Left colon (tissue), 2 donors: ENCODE measurements at regions not wholly inside any gene's neighbourhood (a gene's known extent, or its start where the extent isn't known, plus 50 kb on each side); places are given as distances from the start of the nearest gene placed in this dataset.

ENCODE experiments used
- ATAC-seq: fragments of 200-7000 bp; cut with Tn5 transposase; one replicate; pipeline ENCODE4 v1.9.1; 2020; ENCODE audit warnings: mild to moderate bottlenecking, moderate library complexity
- DNase-seq, 2 donors: peaks; one replicate each; pipeline ENCODE4 v3.0.0-alpha.2; 2020
- intact Hi-C, 2 donors: fragments of 100-400 bp; cut with DNase I in 1 of 2; cut with micrococcal nuclease in 1 of 2; formaldehyde crosslinking; loops; one replicate each; pipeline versions ENCODE4 v1.11.2 to v1.14.0; 2022; cut with DNase I, micrococcal nuclease
- donor health status: DM: no; HTN: no; CAD: no.
- donor health status: DM: yes; HTN: yes; CAD: no.

- no peak for DNase-seq
- intact Hi-C loops, result no loop called here
- ATAC-seq, result no peak
Measured at GRCh38 chr4:108567831-108568230, 52.5 kb upstream of the RPL34 start.

- intact Hi-C loops, result no loop called here
- ATAC-seq (no peak), DNase-seq (no peak)
Measured at GRCh38 chr4:108561116-108561515, 59.3 kb upstream of the RPL34 start.

GRCh38 chr4:108560616-108561015, 59.8 kb upstream of the RPL34 start:
- intact Hi-C loops, result no loop called here
- DNase-seq, result no peak
- no peak for ATAC-seq

GRCh38 chr4:108559911-108560310, 60.5 kb upstream of the RPL34 start:
- intact Hi-C loops, result no loop called here
- ATAC-seq (no peak), DNase-seq (no peak)

- DNase-seq (no peak), ATAC-seq (no peak)
- intact Hi-C loops, result no loop called here
Measured at GRCh38 chr4:108559068-108559793, 61.1 kb upstream of the RPL34 start.

- intact Hi-C loops, result no loop called here
- no peak for ATAC-seq
Measured at GRCh38 chr4:108556588-108557200, 63.7 kb upstream of the RPL34 start.

GRCh38 chr4:108556166-108556565, 64.2 kb upstream of the RPL34 start:
- DNase-seq, result no peak
- ATAC-seq, result no peak
- intact Hi-C loops, result no loop called here

More at GRCh38 chr4:108556588-108557200, 63.7 kb upstream of the RPL34 start:
- no peak for DNase-seq

GRCh38 chr4:108555701-108556100, 64.7 kb upstream of the RPL34 start:
- ATAC-seq (no peak), DNase-seq (no peak)
- intact Hi-C loops, result no loop called here

GRCh38 chr4:108547682-108548081, 72.7 kb upstream of the RPL34 start:
- no peak for ATAC-seq
- no peak for DNase-seq
- intact Hi-C loops, result no loop called here

GRCh38 chr4:108546728-108547127, 73.6 kb upstream of the RPL34 start:
- ATAC-seq (no peak), DNase-seq (no peak)
- intact Hi-C loops, result no loop called here

GRCh38 chr4:108544481-108544880, 75.9 kb upstream of the RPL34 start:
- DNase-seq (no peak), ATAC-seq (no peak)
- intact Hi-C loops, result no loop called here

GRCh38 chr4:108543359-108543968, 76.9 kb upstream of the RPL34 start:
- no peak for DNase-seq
- no peak for ATAC-seq
- intact Hi-C loops, result no loop called here

GRCh38 chr4:108540536-108540935, 79.8 kb upstream of the RPL34 start:
- DNase-seq (no peak), ATAC-seq (no peak)
- intact Hi-C loops, result no loop called here

- intact Hi-C loops, result no loop called here
- no peak for DNase-seq
- no peak for ATAC-seq
Measured at GRCh38 chr4:108536577-108536976, 83.8 kb upstream of the RPL34 start.

GRCh38 chr4:108535757-108536156, 84.6 kb upstream of the RPL34 start:
- intact Hi-C loops, result no loop called here
- ATAC-seq, result peak; percentile 74
- DNase-seq, result no peak

GRCh38 chr4:108533876-108534275, 86.5 kb upstream of the RPL34 start:
- no peak for ATAC-seq
- intact Hi-C loops, result no loop called here
- no peak for DNase-seq

GRCh38 chr4:108533245-108533844, 87.0 kb upstream of the RPL34 start:
- intact Hi-C loops, result no loop called here
- DNase-seq (no peak), ATAC-seq (peak; percentile 75)

GRCh38 chr4:108532738-108533137, 87.6 kb upstream of the RPL34 start:
- ATAC-seq (no peak), DNase-seq (no peak)
- intact Hi-C loops, result no loop called here

GRCh38 chr4:108532187-108532586, 88.2 kb upstream of the RPL34 start:
- intact Hi-C loops, result no loop called here
- peak in 1 of 2 donors; percentile 8 for DNase-seq
- ATAC-seq, result peak; percentile 77

GRCh38 chr4:108531461-108531860, 88.9 kb upstream of the RPL34 start:
- DNase-seq, result no peak
- no peak for ATAC-seq
- intact Hi-C loops, result no loop called here
